ENCODE measurements at regions not wholly inside any gene's neighbourhood (a gene's known extent, or its start where the extent isn't known, plus 50 kb on each side); places are given as distances from the start of the nearest gene placed in this dataset.

DNA sequence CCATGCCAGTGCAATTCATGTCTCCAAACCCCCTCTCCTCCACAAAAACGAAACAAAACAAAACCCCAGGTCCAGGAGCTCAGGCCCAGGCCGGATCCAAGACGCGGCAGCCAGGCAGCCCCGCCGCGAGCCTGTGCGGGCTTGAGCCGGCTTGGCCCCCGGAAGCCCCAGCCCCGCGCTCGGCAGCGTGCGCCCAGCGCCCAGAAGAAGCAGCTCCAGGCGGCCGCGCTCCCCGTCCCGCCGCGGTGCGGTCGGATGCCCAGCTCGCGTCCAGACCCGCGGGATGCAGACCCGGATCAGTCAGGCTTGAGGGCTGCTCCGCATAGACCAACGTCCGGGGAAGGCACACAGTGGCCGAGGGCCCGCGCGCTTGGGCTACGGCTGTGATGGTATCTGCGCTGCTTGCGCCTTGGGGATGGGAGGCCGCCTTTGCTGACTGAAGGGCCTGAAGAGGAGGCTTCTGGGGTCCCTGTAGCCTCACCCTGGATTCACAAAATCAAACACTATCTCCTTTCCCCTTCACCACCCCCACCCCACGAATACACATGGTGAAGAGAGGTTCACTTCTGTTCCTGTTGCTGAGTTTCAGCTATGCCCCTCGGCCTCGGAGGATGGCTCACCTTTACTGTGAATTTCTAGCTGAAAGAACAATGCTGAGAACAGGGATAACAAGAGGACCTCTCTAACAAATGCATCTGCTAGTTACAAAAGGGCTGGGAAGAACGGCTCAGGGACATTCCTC lies 79.9 kb upstream of the EN2 start:
- Histone ChIP-seq H3K9me1 (replicated peaks; ENCODE audit: control insufficient read depth, extremely low read depth, insufficient read depth, low read length) (no peaks in the 10 kb centered on the region), H2AFZ (ENCODE audit: low read depth, low read length) (no peak overlapping the region), H3K27ac (ENCODE audit: insufficient read depth, low read depth, low read length) (no peak overlapping the region), H3K4me2 (ENCODE audit: insufficient read depth, low read length) (no peak overlapping the region), H3K9me3 (replicated peaks; ENCODE audit: control insufficient read depth, insufficient read depth, low read length) (no peaks in the 10 kb centered on the region), H3K36me3 (ENCODE audit: control insufficient read depth in 2 of 2, extremely low read depth in 1 of 2, insufficient read depth in 2 of 2, low read length in 2 of 2) (no peaks in the 10 kb centered on the region), H3K27me3 (ENCODE audit: control insufficient read depth in 2 of 2, insufficient read depth in 2 of 2, low read length in 2 of 2) (peaks cover 89 to 100% of the 10 kb centered on the region in 2 experiments), H3K4me1 (ENCODE audit: control insufficient read depth, extremely low read depth, insufficient read depth, low read length) (peaks cover 4% of the 10 kb centered on the region), H4K20me1 (replicated peaks; ENCODE audit: control insufficient read depth, extremely low read depth, insufficient read depth, low read length) (no peaks in the 10 kb centered on the region), H3K4me3 (replicated peaks in 1 of 3; ENCODE audit: insufficient read depth in 1 of 3, low read depth in 1 of 3, low read length in 3 of 3) (peak overlapping the region in 1 of 3 experiments; percentile 14), H3K79me2 (ENCODE audit: control insufficient read depth, insufficient read depth, low read length) (no peaks in the 10 kb centered on the region), H3K9ac (replicated peaks; ENCODE audit: extremely low read depth, insufficient read depth, low read length) (no peak overlapping the region)
- DNase-seq (ENCODE audit: low read depth, low spot score) (peak; percentile 16), FAIRE-seq (no peak)
- TF ChIP-seq, protein P1, sequence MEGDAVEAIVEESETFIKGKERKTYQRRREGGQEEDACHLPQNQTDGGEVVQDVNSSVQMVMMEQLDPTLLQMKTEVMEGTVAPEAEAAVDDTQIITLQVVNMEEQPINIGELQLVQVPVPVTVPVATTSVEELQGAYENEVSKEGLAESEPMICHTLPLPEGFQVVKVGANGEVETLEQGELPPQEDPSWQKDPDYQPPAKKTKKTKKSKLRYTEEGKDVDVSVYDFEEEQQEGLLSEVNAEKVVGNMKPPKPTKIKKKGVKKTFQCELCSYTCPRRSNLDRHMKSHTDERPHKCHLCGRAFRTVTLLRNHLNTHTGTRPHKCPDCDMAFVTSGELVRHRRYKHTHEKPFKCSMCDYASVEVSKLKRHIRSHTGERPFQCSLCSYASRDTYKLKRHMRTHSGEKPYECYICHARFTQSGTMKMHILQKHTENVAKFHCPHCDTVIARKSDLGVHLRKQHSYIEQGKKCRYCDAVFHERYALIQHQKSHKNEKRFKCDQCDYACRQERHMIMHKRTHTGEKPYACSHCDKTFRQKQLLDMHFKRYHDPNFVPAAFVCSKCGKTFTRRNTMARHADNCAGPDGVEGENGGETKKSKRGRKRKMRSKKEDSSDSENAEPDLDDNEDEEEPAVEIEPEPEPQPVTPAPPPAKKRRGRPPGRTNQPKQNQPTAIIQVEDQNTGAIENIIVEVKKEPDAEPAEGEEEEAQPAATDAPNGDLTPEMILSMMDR (IDR thresholded peaks at IDR 0.05; ENCODE audit: extremely low read depth in 1 of 2, insufficient read depth in 1 of 2, low read depth in 1 of 2, low read length in 2 of 2), result no peak
- TF ChIP-seq JUN (IDR thresholded peaks at IDR 0.05; ENCODE audit: borderline replicate concordance, insufficient read depth, insufficient read length, low read depth), result no peak
- peak; percentile 91 for TF ChIP-seq EZH2 (IDR thresholded peaks at IDR 0.05; ENCODE audit: borderline replicate concordance, low read depth, low read length, severe bottlenecking)
- TF ChIP-seq GATA2 (IDR thresholded peaks at IDR 0.05; ENCODE audit: insufficient read depth, insufficient read length, low read depth, low read length), result no peak
- no peak for TF ChIP-seq POLR2A (IDR thresholded peaks at IDR 0.05; ENCODE audit: low read depth, low read length)
- POLR2A ChIA-PET, result no interaction called here
- dilution Hi-C loops (cut with MboI; ENCODE audit: extremely low pct_ligation_motif_present, low sequenced_read_pairs) (no loop called here), intact Hi-C loops (cut with micrococcal nuclease) (loop anchor here (2.0 to 5.0 kb wide), 2 partner anchors 79 to 157 kb away; partner anchors contain the start of gene EN2)
- no TSS peak for BruUV-seq (replicated peaks)
- CTCF ChIA-PET, result interaction anchor here (1.3 kb wide), 1 partner anchor 33 kb away, joined by 4 read pairs; no protein-coding TSS in a partner anchor
